H1 (cell line): ENCODE measurements at regions not wholly inside any gene's neighbourhood (a gene's known extent, or its start where the extent isn't known, plus 50 kb on each side); places are given as distances from the start of the nearest gene placed in this dataset.

ENCODE experiments used
- CTCF ChIA-PET: fragments of 300-600 bp; sonication (Branson Sonifier 250); formaldehyde crosslinking; loops from one replicate; lab custom pipeline; 2021; ENCODE audit not compliant: partially characterized antibody; lab: Charles Lee
- POLR2A ChIA-PET: fragments of 300-600 bp; sonication (Branson Sonifier 250); formaldehyde crosslinking; loops from one replicate; lab custom pipeline; 2021; ENCODE audit warnings: inconsistent platforms; ENCODE audit not compliant: partially characterized antibody; lab: Charles Lee
- DNase-seq, 2 experiments: peaks; one replicate each; pipeline versions ENCODE4 v3.0.0 to v3.0.0-alpha.2; 2010 to 2022; ENCODE audit warnings: low spot score in 2 of 2, low read depth in 1 of 2, mixed read lengths in 1 of 2
- FAIRE-seq: peaks from 2 replicates; lab custom pipeline; 2011; peaks lifted over from hg19 to GRCh38; lab: Jason Lieb, UNC
- H2AFZ ChIP-seq: 2 replicates; pipeline ENCODE4 v1.8.1; 2012; ENCODE audit warnings: low read length, inconsistent platforms
- H2AK5ac ChIP-seq: 2 replicates; pipeline ENCODE4 v1.6.1; 2013; ENCODE audit warnings: low read depth, low read length
- H2BK120ac ChIP-seq: replicated peaks from 2 replicates; pipeline ENCODE3; 2013; ENCODE audit warnings: low read depth, low read length, inconsistent platforms
- H2BK12ac ChIP-seq: 2 replicates; pipeline ENCODE4 v1.6.1; 2013; ENCODE audit warnings: low read depth, low read length
- H2BK15ac ChIP-seq: 2 replicates; pipeline ENCODE4 v1.6.1; 2013; ENCODE audit warnings: low read length
- H2BK20ac ChIP-seq: 2 replicates; pipeline ENCODE4 v1.6.1; 2013; ENCODE audit warnings: low read length
- H2BK5ac ChIP-seq: 2 replicates; pipeline ENCODE4 v1.6.1; 2013; ENCODE audit warnings: low read depth, low read length
- H3K14ac ChIP-seq: 2 replicates; pipeline ENCODE4 v1.6.1; 2013; ENCODE audit warnings: inconsistent platforms; ENCODE audit not compliant: insufficient read length
- H3K18ac ChIP-seq: 2 replicates; pipeline ENCODE4 v1.6.1; 2013; ENCODE audit warnings: low read length; ENCODE audit errors: extremely low read depth
- H3K23ac ChIP-seq: 2 replicates; pipeline ENCODE4 v1.6.1; 2013; ENCODE audit warnings: inconsistent platforms; ENCODE audit not compliant: insufficient read length
- H3K23me2 ChIP-seq: 2 replicates; pipeline ENCODE4 v1.6.1; 2013; ENCODE audit warnings: low read depth, low read length
- H3K27ac ChIP-seq: 2 replicates; pipeline ENCODE4 v1.6.1; 2011; ENCODE audit warnings: low read depth, low read length, inconsistent platforms
- H3K27me3 ChIP-seq, 4 experiments: replicated peaks in 1 of 4; 1 replicate in 1 of 4; 2 replicates in 3 of 4; pipeline versions ENCODE4 v1.6.1 to v1.8.1; 2011 to 2013; ENCODE audit warnings: low read length in 3 of 4, mild to moderate bottlenecking in 3 of 4, inconsistent platforms in 2 of 4, mixed read lengths in 2 of 4, moderate library complexity in 1 of 4; ENCODE audit not compliant: control insufficient read depth in 3 of 4, insufficient read depth in 3 of 4; ENCODE audit errors: extremely low read depth in 1 of 4
- H3K36me3 ChIP-seq, 4 experiments: 2 replicates each; pipeline versions ENCODE4 v1.6.1 to v1.8.1; 2011 to 2013; ENCODE audit warnings: mild to moderate bottlenecking in 4 of 4, low read length in 3 of 4, moderate library complexity in 2 of 4, control low read depth in 1 of 4, inconsistent platforms in 1 of 4; ENCODE audit not compliant: insufficient read depth in 4 of 4, control insufficient read depth in 2 of 4
- H3K4ac ChIP-seq: replicated peaks from 2 replicates; pipeline ENCODE3; 2013; ENCODE audit warnings: low read length, low read depth, mixed read lengths, inconsistent platforms; ENCODE audit not compliant: insufficient read length
- H3K4me1 ChIP-seq, 4 experiments: replicated peaks in 1 of 4; 1 replicate in 1 of 4; 2 replicates in 3 of 4; pipeline versions ENCODE4 v1.6.1 to v1.8.1; 2011 to 2013; ENCODE audit warnings: low read length in 3 of 4, inconsistent platforms in 2 of 4, mixed read lengths in 1 of 4; ENCODE audit not compliant: insufficient read depth in 4 of 4, control insufficient read depth in 3 of 4
- H3K4me2 ChIP-seq, 2 experiments: 2 replicates each; pipeline versions ENCODE4 v1.6.1 to v1.8.1; 2011 to 2013; ENCODE audit warnings: low read depth in 2 of 2, low read length in 2 of 2, control low read depth in 1 of 2, inconsistent platforms in 1 of 2, mild to moderate bottlenecking in 1 of 2; ENCODE audit not compliant: insufficient read depth in 1 of 2
- H3K4me3 ChIP-seq, 4 experiments: fragments of 200-600, 300-600 bp in 1 of 4; sonication (generic), shearing (Covaris generic), sonication (Bioruptor Twin) in 1 of 4; 2 replicates each; pipeline versions ENCODE4 v1.5.1 to v1.8.1; 2011 to 2016; ENCODE audit warnings: low read length in 4 of 4, low read depth in 3 of 4, control low read depth in 2 of 4, inconsistent platforms in 2 of 4, mild to moderate bottlenecking in 2 of 4, mixed read lengths in 1 of 4, moderate library complexity in 1 of 4; ENCODE audit not compliant: insufficient read depth in 2 of 4; ENCODE audit errors: extremely low read depth in 1 of 4
- H3K56ac ChIP-seq: replicated peaks from 2 replicates; pipeline ENCODE3; 2013; ENCODE audit warnings: low read depth, mild to moderate bottlenecking, mixed read lengths, low read length, inconsistent platforms; ENCODE audit not compliant: insufficient read length
- H3K79me1 ChIP-seq: 2 replicates; pipeline ENCODE4 v1.6.1; 2013; ENCODE audit warnings: low read depth, low read length, control low read depth
- H3K79me2 ChIP-seq, 2 experiments: 2 replicates each; pipeline versions ENCODE4 v1.6.1 to v1.8.1; 2012 to 2013; ENCODE audit warnings: low read length in 2 of 2, mild to moderate bottlenecking in 2 of 2, inconsistent platforms in 1 of 2; ENCODE audit not compliant: insufficient read depth in 2 of 2, control insufficient read depth in 1 of 2
- H3K9ac ChIP-seq, 4 experiments: replicated peaks in 1 of 4; 1 replicate in 1 of 4; 2 replicates in 3 of 4; pipeline versions ENCODE4 v1.6.1 to v1.8.1; 2011 to 2013; ENCODE audit warnings: low read depth in 3 of 4, low read length in 3 of 4, control low read depth in 2 of 4, mild to moderate bottlenecking in 2 of 4, moderate library complexity in 2 of 4, inconsistent platforms in 1 of 4; ENCODE audit errors: extremely low read depth in 1 of 4
- H3K9me3 ChIP-seq, 2 experiments: 2 replicates each; pipeline versions ENCODE4 v1.6.1 to v1.8.1; 2012 to 2013; ENCODE audit warnings: mild to moderate bottlenecking in 2 of 2, moderate library complexity in 2 of 2, control low read depth in 1 of 2, inconsistent platforms in 1 of 2, low read depth in 1 of 2, low read length in 1 of 2, mixed read lengths in 1 of 2; ENCODE audit not compliant: insufficient read depth in 2 of 2
- H4K20me1 ChIP-seq, 2 experiments: replicated peaks in 1 of 2; 2 replicates each; pipeline versions ENCODE3 to v1.8.1; 2011 to 2013; ENCODE audit warnings: inconsistent platforms in 2 of 2, low read length in 2 of 2, mild to moderate bottlenecking in 1 of 2; ENCODE audit not compliant: insufficient read depth in 2 of 2, control insufficient read depth in 1 of 2
- H4K5ac ChIP-seq: 2 replicates; pipeline ENCODE4 v1.6.1; 2013; ENCODE audit warnings: low read length, low read depth, mixed read lengths, inconsistent platforms; ENCODE audit not compliant: insufficient read length
- H4K8ac ChIP-seq: 2 replicates; pipeline ENCODE4 v1.8.0; 2013; ENCODE audit warnings: mild to moderate bottlenecking, moderate library complexity, low read length, inconsistent platforms; ENCODE audit not compliant: insufficient read depth; ENCODE audit errors: extremely low read depth
- H4K91ac ChIP-seq: replicated peaks from 2 replicates; pipeline ENCODE3; 2013; ENCODE audit warnings: low read length, mixed read lengths, inconsistent platforms; ENCODE audit not compliant: insufficient read length
- RBBP5 ChIP-seq: IDR thresholded peaks from 2 replicates; pipeline ENCODE4 v1.7.1; 2012; ENCODE audit warnings: low read depth, mild to moderate bottlenecking, inconsistent platforms, low read length, moderate library complexity, borderline replicate concordance
- SIX5 ChIP-seq: IDR thresholded peaks from 2 replicates; pipeline ENCODE4 v1.6.1; 2011; ENCODE audit warnings: mild to moderate bottlenecking, low read depth, low read length
- WGBS, 2 experiments: shearing (Covaris generic) in 1 of 2; methylation state at CpG; one replicate each; pipeline versions ENCODE4 v1.1.6 to v1.1.7; 2013 to 2015; ENCODE audit warnings: low lambda C conversion rate in 2 of 2, mixed read lengths in 2 of 2, inconsistent platforms in 1 of 2, low coverage in 1 of 2, missing lambda C conversion rate in 1 of 2; ENCODE audit not compliant: insufficient replicate concordance in 2 of 2, insufficient coverage in 1 of 2, insufficient read length in 1 of 2; ENCODE audit errors: extremely low coverage in 1 of 2, missing lambda C conversion rate in 1 of 2; 5-methylcytosine and 5-hydroxymethylcytosine counted together

DNA sequence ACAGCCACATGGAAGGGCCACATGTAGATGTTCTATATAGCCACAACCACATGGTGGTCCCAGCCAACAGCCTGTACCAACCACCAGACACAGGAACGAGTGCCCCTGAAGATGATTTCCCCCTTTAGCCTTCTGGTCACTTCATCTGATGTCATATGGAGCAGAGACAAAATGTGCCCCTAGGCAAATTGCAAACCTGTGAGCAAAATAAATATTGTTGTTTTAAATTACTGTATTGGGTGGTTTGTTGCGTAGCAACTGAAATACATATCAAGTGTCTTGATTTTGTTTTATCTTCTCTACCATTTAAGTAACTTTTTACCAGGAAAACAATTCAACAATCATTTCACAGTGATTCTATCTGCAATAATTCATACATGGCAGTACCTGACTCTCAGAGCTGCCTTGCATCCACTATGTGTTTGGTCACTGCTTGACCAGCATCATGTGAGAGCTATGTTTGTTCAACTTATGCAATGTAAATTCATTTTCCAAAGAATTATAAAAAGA is 142.5 kb upstream of the VLDLR start:
- Histone ChIP-seq H3K56ac (no peak overlapping the region), H2AK5ac (no peak overlapping the region), H4K91ac (no peak overlapping the region), H2BK15ac (no peak overlapping the region)
- DNase-seq, result no peak
- CTCF ChIA-PET, result interaction anchor here (0.8 to 1.5 kb wide), 2 partner anchors 60 to 237 kb away, joined by 3 to 5 read pairs; no protein-coding TSS in a partner anchor
- TF ChIP-seq RBBP5, result no peak
- no peak for TF ChIP-seq SIX5
- TF ChIP-seq, all 59 proteins: peak for 0
- no peaks in the 10 kb centered on the region for H3K36me3 ChIP-seq
- no peak overlapping the region for H2AFZ ChIP-seq
- H3K14ac ChIP-seq, result no peak overlapping the region
- H3K27me3 ChIP-seq, result no peaks in the 10 kb centered on the region
- 92% methylated on average over 2 of the region's 2 CpGs; no CpG with 5 or more reads in 1 of the 2 experiments for WGBS, 2 experiments
- H3K79me1 ChIP-seq, result no peaks in the 10 kb centered on the region
- no peaks in the 10 kb centered on the region for H3K4me1 ChIP-seq
- POLR2A ChIA-PET, result no interaction called here
- H2BK120ac ChIP-seq, result no peak overlapping the region
- H3K4me2 ChIP-seq, result no peak overlapping the region
- no peaks in the 10 kb centered on the region for H3K23me2 ChIP-seq
- peak; percentile 45 for FAIRE-seq
- H2BK12ac ChIP-seq, result no peak overlapping the region
- H3K27ac ChIP-seq, result no peak overlapping the region
- no peak overlapping the region for H3K4me3 ChIP-seq
- H2BK5ac ChIP-seq, result no peak overlapping the region
- H3K4ac ChIP-seq, result no peak overlapping the region
- no peak overlapping the region for H3K18ac ChIP-seq
- H3K79me2 ChIP-seq, result no peaks in the 10 kb centered on the region
- no peak overlapping the region for H3K23ac ChIP-seq
- H3K9ac ChIP-seq, result no peak overlapping the region
- no peaks in the 10 kb centered on the region for H3K9me3 ChIP-seq
- H4K20me1 ChIP-seq, result no peaks in the 10 kb centered on the region
- no peak overlapping the region for H4K5ac ChIP-seq
- no peak overlapping the region for H2BK20ac ChIP-seq
- H4K8ac ChIP-seq, result no peak overlapping the region
